NB4 (cell line): ENCODE measurements at regions not wholly inside any gene's neighbourhood (a gene's known extent, or its start where the extent isn't known, plus 50 kb on each side); places are given as distances from the start of the nearest gene placed in this dataset.

Experiments used
- DNase-seq: peaks from one replicate; pipeline ENCODE4 v3.0.0; 2010; ENCODE audit warnings: low read depth
- H3K4me3 ChIP-seq: one replicate; pipeline ENCODE4 v1.5.1; 2011; ENCODE audit warnings: mild to moderate bottlenecking, low read depth, low read length, moderate library complexity
- MYC ChIP-seq: IDR thresholded peaks from 2 replicates; pipeline ENCODE4 v1.6.1; 2011; ENCODE audit warnings: low read depth, low read length
- POLR2A ChIP-seq: IDR thresholded peaks from 2 replicates; pipeline ENCODE4 v1.6.1; 2011; ENCODE audit warnings: mild to moderate bottlenecking; ENCODE audit not compliant: insufficient read length; ENCODE audit errors: extremely low read depth
- TF ChIP-seq, protein P1 (sequence below): IDR thresholded peaks from one replicate; pipeline ENCODE4 v1.5.1; 2012; ENCODE audit warnings: low read depth, low read length
- TF ChIP-seq, protein P2 (sequence below): IDR thresholded peaks from 2 replicates; pipeline ENCODE4 v1.6.1; 2011; ENCODE audit warnings: low read depth, low read length

DNA sequence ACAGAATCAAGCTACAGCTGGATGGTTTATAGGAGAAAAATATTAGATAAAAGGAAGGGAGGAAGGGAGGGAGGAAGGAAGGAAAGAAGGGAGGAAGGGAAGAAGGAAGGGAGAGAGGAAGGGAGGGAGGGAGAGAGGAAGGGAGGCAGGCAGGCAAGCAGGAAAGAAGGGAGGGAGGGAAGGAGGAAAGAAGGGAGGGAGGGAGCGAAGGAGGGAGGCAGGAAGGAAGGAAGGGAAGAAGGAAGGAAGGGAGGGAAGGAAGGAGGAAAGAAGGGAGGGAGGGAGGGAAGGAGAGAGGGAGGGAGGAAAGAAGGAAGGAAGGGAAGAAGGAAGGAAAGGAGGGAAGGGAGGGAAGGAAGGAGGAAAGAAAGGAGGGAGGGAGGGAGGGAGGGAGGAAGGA, 77.9 kb upstream of the C1QTNF7 start:
- H3K4me3 ChIP-seq = no peak overlapping the region
- DNase-seq = no peak
- TF ChIP-seq POLR2A (no peak), MYC (no peak)
- TF ChIP-seq, protein P1, sequence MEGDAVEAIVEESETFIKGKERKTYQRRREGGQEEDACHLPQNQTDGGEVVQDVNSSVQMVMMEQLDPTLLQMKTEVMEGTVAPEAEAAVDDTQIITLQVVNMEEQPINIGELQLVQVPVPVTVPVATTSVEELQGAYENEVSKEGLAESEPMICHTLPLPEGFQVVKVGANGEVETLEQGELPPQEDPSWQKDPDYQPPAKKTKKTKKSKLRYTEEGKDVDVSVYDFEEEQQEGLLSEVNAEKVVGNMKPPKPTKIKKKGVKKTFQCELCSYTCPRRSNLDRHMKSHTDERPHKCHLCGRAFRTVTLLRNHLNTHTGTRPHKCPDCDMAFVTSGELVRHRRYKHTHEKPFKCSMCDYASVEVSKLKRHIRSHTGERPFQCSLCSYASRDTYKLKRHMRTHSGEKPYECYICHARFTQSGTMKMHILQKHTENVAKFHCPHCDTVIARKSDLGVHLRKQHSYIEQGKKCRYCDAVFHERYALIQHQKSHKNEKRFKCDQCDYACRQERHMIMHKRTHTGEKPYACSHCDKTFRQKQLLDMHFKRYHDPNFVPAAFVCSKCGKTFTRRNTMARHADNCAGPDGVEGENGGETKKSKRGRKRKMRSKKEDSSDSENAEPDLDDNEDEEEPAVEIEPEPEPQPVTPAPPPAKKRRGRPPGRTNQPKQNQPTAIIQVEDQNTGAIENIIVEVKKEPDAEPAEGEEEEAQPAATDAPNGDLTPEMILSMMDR = no peak
- TF ChIP-seq, protein P2, sequence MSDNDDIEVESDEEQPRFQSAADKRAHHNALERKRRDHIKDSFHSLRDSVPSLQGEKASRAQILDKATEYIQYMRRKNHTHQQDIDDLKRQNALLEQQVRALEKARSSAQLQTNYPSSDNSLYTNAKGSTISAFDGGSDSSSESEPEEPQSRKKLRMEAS = no peak

DNA sequence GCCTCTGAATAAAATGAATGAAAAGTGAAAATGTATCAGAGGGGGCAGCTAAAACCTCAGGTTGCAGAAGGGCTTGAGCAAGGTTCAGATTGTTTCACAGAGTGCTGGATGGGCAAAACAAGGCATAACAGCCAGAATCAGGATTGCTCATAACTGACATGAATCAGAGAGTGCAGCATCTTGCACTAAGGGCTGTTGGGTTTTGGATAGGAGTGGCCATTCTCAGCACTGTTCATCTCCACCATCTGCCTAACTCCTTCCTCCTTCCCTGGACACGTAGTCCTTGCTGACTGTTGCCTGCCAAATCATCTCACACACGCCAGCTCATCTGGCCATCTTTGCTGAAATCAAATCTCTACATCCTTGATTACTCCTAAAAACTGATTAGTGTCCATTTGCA, 75.3 kb upstream of the C1QTNF7 start:
- no peak for DNase-seq
- no peak overlapping the region for H3K4me3 ChIP-seq
- TF ChIP-seq, protein P1 = no peak
- TF ChIP-seq MYC (no peak), POLR2A (no peak)
- TF ChIP-seq, protein P2 = no peak

- DNase-seq = no peak
- TF ChIP-seq MYC (no peak), POLR2A (no peak)
- TF ChIP-seq, protein P2 = no peak
- TF ChIP-seq, protein P1 = no peak
- H3K4me3 ChIP-seq = no peak overlapping the region
These were observed 74.6 kb upstream of the C1QTNF7 start for GRCh38 chr4:15353207-15353606.

DNA sequence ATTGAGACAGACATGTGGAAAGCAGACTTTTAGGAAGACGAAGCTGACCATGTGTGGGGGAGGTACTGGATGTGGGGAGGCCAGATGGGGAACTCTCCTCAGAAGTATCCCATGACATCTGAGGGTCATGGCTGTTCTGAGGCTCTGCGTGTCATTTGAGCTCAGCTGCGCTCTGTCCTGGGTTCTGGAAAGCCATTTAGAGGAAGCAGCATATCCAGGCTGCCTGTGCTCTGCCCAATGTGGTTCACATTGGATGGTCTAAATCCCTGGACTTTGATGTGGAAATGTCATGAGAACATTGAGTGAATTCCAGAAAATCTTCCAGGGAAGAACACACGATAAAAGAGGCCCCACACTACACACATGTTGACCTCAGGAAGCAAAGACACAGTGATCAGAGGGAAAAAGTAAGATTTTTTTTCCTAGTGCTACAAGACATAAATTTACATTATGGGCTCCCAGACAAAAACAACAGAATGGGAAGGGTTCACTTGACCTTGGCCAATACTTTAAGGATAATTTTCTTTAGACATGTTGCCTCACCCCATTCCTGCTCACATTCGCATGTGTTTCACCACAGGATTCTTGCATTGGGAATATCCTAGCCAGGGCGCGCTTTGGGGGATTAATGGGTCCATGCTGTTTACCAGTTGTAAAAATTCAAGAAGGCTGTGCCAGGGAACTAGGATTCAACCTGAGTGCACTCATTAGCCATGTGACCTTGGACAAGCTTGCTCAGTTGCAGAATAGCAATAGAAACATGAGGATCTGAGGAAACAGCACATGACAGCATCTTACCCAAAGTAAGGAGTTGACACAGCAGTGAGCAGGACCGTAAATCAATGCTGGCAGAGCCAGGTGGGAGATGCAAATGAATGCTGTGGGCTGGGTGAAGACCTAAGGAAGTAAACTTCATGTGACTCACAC, 73.2 kb upstream of the C1QTNF7 start:
- no peak overlapping the region for H3K4me3 ChIP-seq
- TF ChIP-seq POLR2A = no peak
- TF ChIP-seq MYC = no peak
- TF ChIP-seq, protein P1 = no peak
- TF ChIP-seq, protein P2 = no peak
- no peak for DNase-seq

GRCh38 chr4:15361529-15361928, 66.3 kb upstream of the C1QTNF7 start:
- DNase-seq = no peak
- TF ChIP-seq MYC = no peak
- TF ChIP-seq, protein P2 = no peak
- no peak for TF ChIP-seq POLR2A
- TF ChIP-seq, protein P1 = no peak
- H3K4me3 ChIP-seq = no peak overlapping the region
